HG03175 (cell line): ENCODE measurements at regions not wholly inside any gene's neighbourhood (a gene's known extent, or its start where the extent isn't known, plus 50 kb on each side); places are given as distances from the start of the nearest gene placed in this dataset.
"Not testable (repeated sequence)": the region's sequence is repeated elsewhere in the genome, so short reads cannot be mapped to it uniquely, and the experiment has no call there.

ENCODE experiments used
- ATAC-seq: cut with Tn5 transposase; IDR thresholded peaks from one replicate; pipeline ENCODE4 v1.9.1; 2021; ENCODE audit warnings: mild to moderate bottlenecking, moderate library complexity; ENCODE audit not compliant: unreplicated experiment

DNA sequence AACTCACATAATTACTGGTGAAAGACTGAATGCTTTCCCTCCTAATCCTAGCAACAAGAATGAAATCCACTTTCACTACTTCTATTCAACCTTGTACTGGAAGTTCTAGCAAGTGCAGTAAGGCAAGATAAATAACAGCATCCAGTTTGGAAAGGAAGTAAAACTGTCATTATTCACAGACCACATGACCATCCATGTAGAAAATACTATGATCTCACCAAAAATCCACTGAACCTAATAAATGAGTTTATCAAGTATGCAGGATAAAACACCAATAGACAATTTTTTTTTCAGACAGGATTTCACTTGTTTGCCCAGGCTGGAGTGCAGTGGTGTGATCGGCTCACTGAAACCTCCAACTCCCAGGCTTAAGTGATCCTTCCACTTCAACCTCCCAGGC, 117.7 kb downstream of the TMEM167A start:
- ATAC-seq: no peak

DNA sequence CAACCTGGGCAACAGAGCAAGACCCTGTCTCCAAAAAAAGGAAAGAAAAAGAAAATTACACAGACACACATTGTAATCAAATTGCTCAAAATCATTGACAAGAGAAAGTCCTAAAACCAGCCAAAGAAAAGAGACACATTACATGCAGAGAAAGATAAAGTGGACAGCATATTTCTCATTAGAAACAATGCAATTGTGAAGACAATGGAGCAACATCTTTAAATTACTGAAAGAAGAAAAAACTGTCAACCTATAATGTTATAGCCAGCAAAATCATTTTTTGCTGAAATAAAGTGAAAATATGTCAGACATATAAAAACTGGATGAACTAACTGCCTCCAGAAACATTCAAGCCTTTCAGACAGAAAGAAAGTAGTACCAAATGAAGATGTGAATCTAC, 120.6 kb downstream of the TMEM167A start:
- no peak for ATAC-seq

DNA sequence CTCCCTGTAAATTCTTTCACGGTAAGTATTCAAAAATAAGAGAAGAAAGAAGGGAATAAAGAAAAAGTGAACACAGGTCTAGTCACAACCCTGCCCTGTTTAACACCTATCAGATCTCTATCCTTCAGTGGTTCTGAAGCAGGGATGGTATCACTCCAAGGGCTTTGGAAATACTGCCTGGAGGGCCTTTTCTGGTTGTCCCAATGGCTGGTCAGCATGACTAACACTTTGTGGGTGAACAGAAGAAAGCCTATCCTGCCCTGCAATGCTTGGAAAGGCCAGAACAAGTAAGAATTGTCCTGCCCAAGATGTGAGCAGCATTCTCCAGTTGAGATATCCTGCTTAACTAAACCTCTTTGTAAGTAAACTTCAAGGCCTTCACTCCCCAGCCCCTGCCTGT, 124.9 kb downstream of the TMEM167A start:
- no peak for ATAC-seq

DNA sequence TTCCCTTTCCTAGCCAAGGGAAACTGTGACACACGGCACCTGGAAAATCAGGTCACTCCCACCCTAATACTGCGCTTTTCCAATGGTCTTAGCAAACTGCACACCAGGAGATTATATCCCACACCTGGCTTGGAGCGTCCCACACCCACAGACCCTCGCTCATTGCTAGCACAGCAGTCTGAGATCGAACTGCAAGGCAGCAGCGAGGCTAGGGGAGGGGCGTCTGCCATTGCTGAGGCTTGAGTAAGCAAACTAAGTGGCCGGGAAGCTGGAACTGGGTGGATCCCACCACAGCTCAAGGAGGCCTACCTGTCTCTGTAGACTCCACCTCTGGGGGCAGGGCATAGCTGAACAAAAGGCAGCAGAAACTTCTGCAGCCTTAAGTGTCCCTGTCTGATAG, 132.9 kb downstream of the TMEM167A start:
- not testable (repeated sequence) for ATAC-seq

DNA sequence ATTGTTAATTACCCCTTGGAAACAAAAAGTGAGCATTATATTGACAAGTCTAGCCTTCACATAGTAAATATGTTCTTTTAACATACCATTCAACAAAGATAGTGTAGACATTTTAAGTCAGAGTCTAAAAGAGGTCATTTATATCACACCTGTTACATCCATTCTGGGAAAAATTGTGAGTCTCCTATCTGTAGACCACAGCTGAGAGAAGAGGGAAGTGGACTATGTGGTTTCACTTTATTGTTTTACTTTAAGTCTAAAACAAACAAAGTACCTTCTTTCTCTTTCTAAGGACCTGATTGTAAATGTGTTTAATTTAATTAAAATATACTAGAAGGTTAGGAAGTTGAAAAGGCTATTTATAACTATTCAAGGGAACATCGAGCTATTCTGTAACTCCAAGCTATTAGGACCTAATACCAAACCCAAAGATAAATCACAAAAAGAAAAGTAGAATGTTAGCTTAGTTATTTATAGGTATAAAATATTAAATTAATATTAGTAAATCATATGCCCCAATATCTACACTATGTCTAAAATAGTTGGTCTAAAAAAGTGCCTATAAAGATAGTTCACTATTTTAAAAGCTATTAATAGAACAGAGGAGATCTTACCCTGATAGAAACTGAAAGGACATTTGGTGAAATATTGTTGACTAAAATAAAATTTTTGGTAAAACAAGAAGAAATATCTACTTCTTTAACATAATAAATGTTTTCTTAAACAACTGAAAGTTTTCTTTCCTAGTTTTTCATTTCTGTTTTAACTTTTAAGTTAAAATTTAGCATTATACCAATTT, 134.9 kb downstream of the TMEM167A start:
- no peak for ATAC-seq

DNA sequence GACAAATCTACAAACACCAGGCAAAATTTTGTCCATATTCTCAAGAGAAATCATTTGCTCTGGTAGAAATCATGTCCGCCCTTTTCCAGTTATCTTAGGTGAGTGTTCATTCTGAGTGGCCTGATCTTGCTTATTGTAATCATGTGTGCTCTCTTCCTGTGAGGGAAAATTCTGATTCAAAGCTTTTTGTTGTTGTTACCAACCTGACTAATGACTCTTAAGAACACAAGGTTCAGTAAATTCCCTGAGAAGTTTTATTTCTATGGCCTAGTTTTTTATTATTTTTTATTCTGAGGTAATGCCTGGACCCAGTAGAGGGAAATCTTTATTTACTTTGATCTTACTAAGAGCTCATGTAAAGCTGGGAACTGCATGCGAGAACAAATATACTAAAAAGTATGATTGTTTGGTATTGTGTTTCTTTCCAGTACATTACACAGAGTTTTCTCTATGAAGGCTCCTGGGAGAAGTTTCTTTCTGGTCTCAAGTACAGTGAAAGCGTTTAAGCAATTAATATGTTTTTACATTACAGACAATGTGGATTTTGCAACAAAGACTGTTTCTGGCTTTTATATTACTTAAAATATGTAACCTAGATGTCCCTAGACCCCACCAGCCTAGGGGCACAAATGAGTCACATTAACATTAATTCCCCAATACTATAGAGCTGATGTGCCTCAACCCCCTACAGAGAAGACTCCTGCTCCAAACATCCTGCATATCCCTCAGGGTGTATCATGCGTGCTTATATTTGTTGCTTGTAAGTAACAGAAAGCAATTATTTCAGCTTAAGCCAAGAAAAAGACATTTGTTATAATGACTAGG, 138.1 kb downstream of the TMEM167A start:
- no peak for ATAC-seq

DNA sequence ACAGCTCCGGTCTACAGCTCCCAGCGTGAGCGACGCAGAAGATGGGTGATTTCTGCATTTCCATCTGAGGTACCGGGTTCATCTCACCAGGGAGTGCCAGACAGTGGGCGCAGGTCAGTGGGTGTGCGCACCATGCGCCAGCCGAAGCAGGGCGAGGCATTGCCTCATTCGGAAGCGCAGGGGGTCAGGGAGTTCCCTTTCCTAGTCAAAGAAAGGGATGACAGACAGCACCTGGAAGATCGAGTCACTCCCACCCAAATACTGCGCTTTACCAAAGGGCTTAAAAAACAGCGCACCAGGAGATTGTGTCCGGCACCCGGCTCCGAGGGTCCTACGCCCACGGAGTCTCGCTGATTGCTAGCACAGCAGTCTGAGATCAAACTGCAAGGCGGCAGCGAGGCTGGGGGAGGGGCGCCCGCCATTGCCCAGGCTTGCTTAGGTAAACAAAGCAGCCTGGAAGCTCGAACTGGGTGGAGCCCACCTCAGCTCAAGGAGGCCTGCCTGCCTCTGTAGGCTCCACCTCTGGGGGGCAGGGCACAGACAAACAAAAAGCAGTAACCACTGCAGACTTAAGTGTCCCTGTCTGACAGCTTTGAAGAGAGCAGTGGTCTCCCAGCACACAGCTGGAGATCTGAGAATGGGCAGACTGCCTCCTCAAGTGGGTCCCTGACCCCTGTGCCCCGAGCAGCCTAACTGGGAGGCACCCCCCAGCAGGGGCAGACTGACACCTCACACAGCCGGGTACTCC, 144.5 kb downstream of the TMEM167A start:
- ATAC-seq: not testable (repeated sequence)

DNA sequence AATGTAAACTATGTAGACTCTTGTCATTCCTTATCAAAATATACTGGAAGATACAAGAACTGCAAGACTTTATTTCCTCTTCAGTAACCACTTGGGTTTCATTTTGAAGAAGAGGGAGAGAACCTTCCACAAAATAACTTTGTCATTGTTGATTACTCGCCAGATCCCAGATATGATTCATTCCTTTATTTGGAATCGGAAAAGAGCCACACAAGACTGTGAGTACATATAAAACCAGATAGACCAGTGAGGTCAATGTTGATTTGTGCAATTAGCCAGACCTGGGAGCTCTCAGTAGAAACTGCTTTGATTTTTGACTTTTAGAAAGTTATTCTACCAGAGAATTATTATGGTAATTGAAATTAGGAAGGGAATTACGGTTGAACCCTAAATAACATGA, 146.1 kb downstream of the TMEM167A start:
- ATAC-seq: no peak

DNA sequence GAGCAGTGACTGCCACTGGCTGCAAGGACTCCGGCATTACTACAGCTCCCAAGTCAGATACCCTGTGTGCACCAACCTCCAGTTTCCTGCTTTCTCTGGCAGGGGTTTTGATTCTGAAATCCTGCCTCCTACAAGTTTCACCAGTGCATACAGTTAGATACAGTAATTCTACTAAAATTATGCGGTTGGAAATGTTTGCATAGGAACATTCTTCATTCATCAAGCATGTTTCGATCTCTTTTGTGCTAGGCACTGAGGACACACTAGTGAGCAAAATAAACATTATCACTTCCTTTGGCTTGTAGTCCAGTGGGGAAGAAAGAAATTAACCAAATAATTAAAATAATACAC, 152.2 kb downstream of the TMEM167A start:
- no peak for ATAC-seq

DNA sequence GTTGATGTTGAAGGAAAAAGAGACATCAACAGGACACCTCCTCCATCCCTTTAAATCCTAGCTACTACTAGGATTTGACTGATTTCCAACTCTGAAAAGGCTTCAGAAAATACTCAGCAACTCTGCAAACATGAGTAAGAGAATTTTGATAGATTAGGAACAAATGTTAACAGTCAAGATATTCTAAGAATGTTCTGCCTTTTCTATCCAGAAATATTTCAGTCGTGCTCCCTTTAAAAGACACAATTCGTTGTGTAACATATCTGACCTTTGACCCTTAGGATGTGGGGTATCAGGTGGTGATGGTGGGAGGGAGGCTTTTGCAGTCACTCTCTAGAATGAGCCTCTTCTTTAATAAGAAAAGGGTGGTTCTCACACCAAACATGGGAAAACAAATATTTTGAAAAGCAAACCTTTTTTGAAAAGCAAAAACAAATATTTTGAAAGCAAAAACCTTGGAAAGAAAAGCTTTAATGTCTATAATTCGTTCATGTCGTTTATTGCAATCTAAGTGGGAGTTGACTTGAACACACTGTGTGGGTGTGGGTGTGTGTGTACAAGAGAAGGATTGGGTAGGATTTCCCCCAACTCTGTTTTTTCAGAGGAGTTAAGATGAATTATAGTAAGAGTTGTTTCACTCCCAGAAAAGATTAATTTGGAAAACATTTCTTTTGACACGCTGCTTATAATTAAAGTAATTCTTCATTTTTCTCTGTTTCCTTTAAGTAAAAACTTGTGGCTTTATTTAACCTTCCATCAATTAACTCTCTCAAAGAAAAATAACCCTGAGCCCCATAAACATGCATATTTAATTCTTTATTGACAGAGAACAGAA, 152.8 kb downstream of the TMEM167A start:
- ATAC-seq: no peak

DNA sequence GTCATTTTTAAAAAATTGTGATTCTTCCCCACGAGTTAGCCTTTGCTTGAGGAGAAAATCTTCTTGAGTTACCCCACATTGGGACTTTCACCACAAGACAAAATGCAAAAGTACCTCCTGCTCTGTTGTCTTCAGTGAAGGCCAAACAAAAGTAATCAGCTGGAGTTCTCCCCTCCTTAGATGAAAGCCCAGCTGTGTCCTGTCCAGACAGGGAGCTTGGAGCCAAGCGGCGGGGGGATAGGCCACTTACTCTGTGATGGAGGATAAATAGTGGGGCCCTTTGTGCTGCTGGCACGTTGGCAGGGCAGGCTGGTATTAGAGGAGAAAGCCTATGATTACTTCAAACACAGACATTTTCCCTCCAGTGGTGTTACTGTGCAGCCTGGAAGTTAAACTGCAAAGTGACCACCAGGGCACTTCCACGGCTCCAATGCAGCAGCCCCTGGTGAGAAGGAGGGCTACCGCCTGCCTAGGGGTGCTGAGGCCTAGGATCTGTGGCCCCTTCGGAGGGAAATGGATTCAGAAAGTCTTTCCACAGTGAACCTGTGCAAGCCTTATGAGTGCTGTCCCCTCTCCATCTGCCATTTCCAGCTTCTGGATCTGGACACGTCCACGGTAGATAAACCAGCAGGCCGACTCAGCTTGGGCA, 155.0 kb downstream of the TMEM167A start:
- no peak for ATAC-seq

DNA sequence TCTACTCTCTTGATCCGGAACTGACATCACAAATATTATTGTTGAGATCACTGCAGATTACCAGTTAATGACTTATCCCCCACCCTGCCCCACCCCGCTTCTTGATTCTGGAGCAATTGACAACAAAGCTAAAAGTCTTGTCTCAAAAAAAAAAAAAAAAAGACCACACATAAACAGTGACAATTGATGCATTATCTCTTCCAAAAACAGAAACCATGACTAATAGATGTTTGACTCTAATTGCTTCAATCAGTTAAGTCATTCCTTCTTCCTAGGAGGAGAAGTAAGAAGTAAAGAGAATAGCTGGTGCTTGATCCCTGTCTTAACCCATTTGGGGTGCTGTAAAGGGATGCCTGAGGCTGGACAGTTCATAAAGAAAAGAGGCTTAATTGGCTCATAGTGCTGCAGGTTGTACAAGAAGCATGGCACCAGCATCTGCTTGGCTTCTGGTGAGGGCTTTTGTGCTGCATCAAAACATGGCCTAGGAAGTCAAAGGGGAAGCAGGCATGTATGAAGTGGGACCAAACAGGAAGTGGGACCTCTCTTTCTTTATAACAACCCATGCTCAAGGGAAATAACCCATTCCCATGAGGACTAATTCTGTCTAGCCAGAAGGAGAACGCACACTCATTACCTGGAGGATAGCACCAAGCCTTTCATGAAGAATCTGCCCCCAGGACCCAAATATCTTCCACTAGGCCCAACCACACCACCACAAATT, 158.7 kb downstream of the TMEM167A start:
- ATAC-seq: no peak

DNA sequence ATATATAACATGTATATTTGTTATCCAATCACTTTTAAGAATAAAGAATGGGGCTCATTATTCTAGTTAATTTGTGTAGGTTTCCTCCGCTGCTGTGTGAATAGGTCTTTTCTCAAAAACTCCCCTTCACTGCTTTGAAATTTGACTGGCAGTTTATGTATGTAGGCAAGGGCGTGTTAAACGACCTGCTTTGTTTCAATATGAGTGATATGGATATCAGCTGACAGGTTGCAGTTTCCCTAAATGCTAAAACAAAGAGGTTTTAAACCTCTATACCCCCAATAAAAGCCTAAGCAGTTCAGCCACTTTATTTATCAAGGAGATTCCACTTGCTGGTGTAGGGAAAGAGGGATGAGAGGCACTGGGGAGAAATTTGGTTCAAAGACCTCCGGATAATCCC, 159.6 kb downstream of the TMEM167A start:
- no peak for ATAC-seq

DNA sequence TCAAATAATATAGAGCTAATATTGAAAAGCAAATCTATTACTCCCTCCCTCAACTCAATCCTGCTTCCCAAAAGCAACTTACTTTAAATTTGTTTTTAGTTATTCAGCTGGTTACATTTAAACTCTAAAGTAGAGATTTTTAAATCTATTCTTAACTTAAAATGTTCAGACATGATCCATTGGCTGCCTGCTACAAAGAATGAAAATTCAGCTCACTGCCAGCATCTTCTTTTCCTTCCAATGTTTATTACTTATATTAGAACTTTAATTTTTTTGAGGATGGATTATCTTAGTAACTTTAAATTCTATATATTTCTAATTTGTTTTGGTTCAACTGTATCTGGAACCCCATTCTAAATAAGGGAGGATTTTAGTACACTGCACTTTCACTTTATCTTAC, 163.2 kb downstream of the TMEM167A start:
- ATAC-seq: no peak

DNA sequence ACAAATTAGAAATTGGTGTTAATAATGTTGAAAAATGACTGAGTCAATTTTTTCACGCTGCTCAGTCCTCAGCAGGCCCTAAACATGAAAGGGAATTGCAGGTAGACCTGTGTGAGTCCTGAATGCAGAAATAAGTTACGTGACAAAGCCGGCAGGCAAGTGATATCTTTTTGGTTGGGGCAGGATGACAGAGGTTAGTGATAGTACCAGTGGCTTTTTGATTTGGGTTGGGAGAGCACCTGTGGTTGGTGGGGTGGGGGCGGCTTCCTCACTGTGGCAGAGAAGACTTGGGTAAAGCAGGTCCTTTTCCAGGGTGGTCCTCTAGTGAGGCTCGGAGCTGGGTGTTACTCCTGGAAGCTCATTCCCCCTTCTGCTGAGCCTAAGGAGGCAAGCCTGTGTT, 164.7 kb downstream of the TMEM167A start:
- ATAC-seq: no peak

DNA sequence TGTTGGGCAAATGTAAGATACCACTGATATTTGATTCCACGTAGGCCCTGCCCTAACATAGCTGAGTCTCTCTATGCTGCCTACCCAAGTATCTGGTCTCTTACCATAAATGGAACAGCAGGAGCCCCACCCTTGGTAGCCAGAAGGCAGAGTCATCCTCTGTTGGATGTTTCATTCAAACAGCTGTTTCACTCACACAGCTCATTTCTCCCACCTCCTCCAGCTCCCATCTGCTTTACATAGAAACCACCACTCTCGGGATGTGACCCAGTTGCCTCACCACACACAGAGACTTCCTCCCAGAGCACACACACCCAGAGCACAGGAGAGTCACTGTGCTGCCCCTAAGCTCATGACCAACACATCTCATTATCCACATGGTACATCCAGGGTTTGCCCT, 165.3 kb downstream of the TMEM167A start:
- ATAC-seq: no peak

DNA sequence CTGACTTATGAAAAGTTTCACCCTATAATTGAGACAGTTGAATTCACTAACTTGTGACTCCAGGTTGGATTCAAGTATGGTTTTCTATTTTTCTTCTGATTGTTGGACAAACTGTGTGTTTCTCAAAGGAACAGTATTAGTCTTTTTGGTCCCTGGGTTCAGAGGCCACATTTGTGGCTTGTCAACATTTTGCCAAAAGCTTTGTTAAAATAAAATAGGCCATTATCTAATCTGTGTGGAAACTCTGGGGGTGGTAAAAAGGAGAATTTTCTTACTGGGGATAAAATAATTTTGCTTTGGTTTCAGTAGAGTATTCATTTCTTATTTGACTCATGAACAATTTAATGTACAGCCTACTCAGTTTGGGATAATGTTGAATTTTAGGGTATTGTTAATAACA, 166.3 kb downstream of the TMEM167A start:
- no peak for ATAC-seq

DNA sequence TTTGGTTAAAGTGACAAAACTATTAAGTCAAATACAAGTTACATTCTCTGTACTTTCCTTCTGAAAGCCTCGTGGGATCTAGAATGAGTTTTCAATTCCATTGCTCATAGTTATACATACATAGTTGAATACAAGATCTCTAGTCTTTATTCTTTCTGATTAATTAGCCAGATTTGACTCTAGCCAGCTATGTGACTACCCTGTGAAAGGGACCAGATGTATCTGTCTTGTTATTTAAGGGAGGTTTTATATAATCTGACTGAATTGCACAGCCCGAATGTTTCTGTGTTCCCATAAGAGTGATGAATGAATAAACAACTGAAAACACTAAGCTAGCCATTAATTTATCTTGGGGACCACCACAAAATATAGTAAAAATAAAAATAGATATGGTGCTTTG, 166.7 kb downstream of the TMEM167A start:
- no peak for ATAC-seq

DNA sequence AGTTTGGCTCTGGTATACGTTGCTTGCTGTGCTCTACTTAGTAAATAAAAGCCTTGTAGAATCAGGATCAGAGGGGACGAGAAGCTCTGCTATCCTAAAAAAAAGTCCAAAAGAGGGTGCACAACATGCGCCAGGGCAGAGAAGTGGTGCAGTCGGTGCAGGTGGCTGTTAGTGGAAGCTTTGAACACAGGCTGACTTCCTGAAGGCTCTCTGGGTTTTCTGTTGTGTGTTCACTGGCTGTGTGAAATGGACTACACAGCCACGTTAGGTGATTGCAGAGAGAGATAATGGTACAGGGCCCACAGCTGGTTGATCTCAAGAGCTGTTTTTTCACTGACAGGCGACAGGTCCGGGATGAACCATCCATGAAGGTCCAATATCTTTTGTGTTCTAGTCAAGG, 167.4 kb downstream of the TMEM167A start:
- no peak for ATAC-seq

DNA sequence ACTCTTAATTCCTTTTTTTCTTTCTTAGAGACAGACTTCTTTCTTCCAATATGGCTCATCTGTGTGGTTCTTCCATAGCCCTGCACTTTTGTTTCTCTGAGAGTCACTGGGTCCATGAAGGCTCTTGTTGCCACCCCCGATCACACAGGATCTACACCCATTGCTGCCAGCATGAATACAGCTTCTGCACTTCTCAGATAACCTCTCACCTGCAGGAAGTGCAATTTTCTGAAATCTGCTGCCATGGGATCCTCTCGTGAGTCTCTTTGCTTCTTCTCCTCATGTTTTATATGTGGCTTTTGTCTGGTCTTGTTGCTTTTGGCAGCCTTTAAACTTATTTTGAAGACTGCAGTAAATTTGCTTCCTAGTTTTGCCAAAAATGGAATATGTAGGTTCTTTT, 171.2 kb downstream of the TMEM167A start:
- no peak for ATAC-seq
